ENCODE measurements at regions not wholly inside any gene's neighbourhood (a gene's known extent, or its start where the extent isn't known, plus 50 kb on each side); places are given as distances from the start of the nearest gene placed in this dataset.

DNA sequence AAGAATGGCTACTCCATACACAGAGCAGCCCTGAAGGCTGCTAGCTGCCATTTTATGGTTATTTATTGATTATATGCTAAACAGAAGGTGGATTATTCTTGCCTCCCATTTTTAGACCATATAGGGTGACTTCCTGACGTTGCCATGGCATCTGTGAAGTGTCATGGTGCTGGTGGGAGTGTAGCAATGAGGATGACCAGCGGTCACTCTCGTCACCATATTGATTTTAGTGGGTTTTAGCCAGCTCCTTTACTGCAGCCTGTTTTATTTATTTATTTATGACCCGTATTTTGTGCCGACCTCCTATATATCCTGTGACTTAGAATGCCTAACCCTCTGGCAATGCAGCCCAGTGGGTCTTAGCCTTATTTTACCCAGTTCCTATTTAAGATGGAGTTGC lies 553.9 kb downstream of the TNS1 start:
- Histone ChIP-seq H4K20me1 (ENCODE audit: control insufficient read depth, extremely low read depth, insufficient read depth, low read length) (no peaks in the 10 kb centered on the region), H3K4me1 (ENCODE audit: control insufficient read depth, extremely low read depth, insufficient read depth, low read length) (no peaks in the 10 kb centered on the region), H3K36me3 (ENCODE audit: control insufficient read depth in 2 of 2, extremely low read depth in 1 of 2, insufficient read depth in 2 of 2, low read length in 2 of 2) (no peaks in the 10 kb centered on the region), H3K9ac (ENCODE audit: control insufficient read depth, extremely low read depth, insufficient read depth, low read length) (no peak overlapping the region), H3K9me3 (ENCODE audit: control insufficient read depth, low read depth, low read length) (no peaks in the 10 kb centered on the region), H2AFZ (ENCODE audit: control insufficient read depth, low read length) (no peak overlapping the region), H3K79me2 (ENCODE audit: control insufficient read depth, insufficient read depth, low read length) (no peaks in the 10 kb centered on the region), H3K4me2 (ENCODE audit: control insufficient read depth, extremely low read depth, insufficient read depth, low read depth, low read length) (no peak overlapping the region), H3K27ac (ENCODE audit: control insufficient read depth, insufficient read depth, low read length) (no peak overlapping the region), H3K9me1 (ENCODE audit: control insufficient read depth, extremely low read depth, insufficient read depth, low read length) (no peaks in the 10 kb centered on the region), H3K27me3 (ENCODE audit: control insufficient read depth, extremely low read depth, insufficient read depth, low read length) (no peaks in the 10 kb centered on the region), H3K4me3 (ENCODE audit: control insufficient read depth in 2 of 3, extremely low read depth in 1 of 3, insufficient read depth in 2 of 3, low read depth in 1 of 3, low read length in 3 of 3) (no peak overlapping the region)
- dilution Hi-C loops (cut with MboI; ENCODE audit: extremely low pct_ligation_motif_present, low sequenced_read_pairs) = no loop called here
- no peak for FAIRE-seq
- TF ChIP-seq, protein P1, sequence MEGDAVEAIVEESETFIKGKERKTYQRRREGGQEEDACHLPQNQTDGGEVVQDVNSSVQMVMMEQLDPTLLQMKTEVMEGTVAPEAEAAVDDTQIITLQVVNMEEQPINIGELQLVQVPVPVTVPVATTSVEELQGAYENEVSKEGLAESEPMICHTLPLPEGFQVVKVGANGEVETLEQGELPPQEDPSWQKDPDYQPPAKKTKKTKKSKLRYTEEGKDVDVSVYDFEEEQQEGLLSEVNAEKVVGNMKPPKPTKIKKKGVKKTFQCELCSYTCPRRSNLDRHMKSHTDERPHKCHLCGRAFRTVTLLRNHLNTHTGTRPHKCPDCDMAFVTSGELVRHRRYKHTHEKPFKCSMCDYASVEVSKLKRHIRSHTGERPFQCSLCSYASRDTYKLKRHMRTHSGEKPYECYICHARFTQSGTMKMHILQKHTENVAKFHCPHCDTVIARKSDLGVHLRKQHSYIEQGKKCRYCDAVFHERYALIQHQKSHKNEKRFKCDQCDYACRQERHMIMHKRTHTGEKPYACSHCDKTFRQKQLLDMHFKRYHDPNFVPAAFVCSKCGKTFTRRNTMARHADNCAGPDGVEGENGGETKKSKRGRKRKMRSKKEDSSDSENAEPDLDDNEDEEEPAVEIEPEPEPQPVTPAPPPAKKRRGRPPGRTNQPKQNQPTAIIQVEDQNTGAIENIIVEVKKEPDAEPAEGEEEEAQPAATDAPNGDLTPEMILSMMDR (optimal IDR thresholded peaks at IDR 0.05 in 1 of 3, IDR thresholded peaks at IDR 0.05 in 1 of 3, conservative IDR thresholded peaks at IDR 0.05 in 1 of 3; ENCODE audit: extremely low read depth in 1 of 3, insufficient read depth in 2 of 3, low read length in 3 of 3) = no peak
- no peak for TF ChIP-seq EZH2 (IDR thresholded peaks at IDR 0.05; ENCODE audit: low read length)
- no peak for DNase-seq (ENCODE audit: low read depth, low spot score)

DNA sequence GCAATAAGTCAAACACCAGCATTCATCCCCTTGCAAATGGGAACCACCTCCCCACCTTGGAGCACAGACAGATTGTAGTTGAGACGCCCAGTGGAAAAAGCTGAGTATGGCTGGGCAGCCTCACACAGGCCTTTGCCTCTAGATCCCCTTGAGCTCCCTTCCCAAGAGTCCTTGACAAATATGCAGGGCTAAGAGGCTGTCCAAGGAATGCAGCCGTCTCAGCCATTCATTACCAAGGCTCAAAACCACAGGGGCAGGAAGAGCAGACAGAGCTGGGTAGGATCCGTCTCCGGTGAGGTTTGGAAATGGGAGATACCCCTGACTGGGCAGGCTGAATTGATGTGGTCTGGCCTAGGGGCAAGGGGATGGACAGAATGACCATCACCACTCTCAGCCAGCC lies 557.1 kb downstream of the TNS1 start:
- H4K20me1 ChIP-seq (ENCODE audit: control insufficient read depth, extremely low read depth, insufficient read depth, low read length) = no peaks in the 10 kb centered on the region
- H3K27ac ChIP-seq (ENCODE audit: control insufficient read depth, insufficient read depth, low read length) = no peak overlapping the region
- no peaks in the 10 kb centered on the region for H3K36me3 ChIP-seq (ENCODE audit: control insufficient read depth in 2 of 2, extremely low read depth in 1 of 2, insufficient read depth in 2 of 2, low read length in 2 of 2)
- no peaks in the 10 kb centered on the region for H3K27me3 ChIP-seq (ENCODE audit: control insufficient read depth, extremely low read depth, insufficient read depth, low read length)
- no peak overlapping the region for H2AFZ ChIP-seq (ENCODE audit: control insufficient read depth, low read length)
- no peaks in the 10 kb centered on the region for H3K9me3 ChIP-seq (ENCODE audit: control insufficient read depth, low read depth, low read length)
- H3K4me1 ChIP-seq (ENCODE audit: control insufficient read depth, extremely low read depth, insufficient read depth, low read length) = no peaks in the 10 kb centered on the region
- dilution Hi-C loops (cut with MboI; ENCODE audit: extremely low pct_ligation_motif_present, low sequenced_read_pairs) = no loop called here
- no peak overlapping the region for H3K9ac ChIP-seq (ENCODE audit: control insufficient read depth, extremely low read depth, insufficient read depth, low read length)
- no peaks in the 10 kb centered on the region for H3K79me2 ChIP-seq (ENCODE audit: control insufficient read depth, insufficient read depth, low read length)
- H3K9me1 ChIP-seq (ENCODE audit: control insufficient read depth, extremely low read depth, insufficient read depth, low read length) = no peaks in the 10 kb centered on the region
- DNase-seq (ENCODE audit: low read depth, low spot score) (no peak), FAIRE-seq (no peak)
- no peak overlapping the region for H3K4me2 ChIP-seq (ENCODE audit: control insufficient read depth, extremely low read depth, insufficient read depth, low read depth, low read length)
- TF ChIP-seq EZH2 (IDR thresholded peaks at IDR 0.05; ENCODE audit: low read length) = no peak
- TF ChIP-seq, protein P1 (optimal IDR thresholded peaks at IDR 0.05 in 1 of 3, IDR thresholded peaks at IDR 0.05 in 1 of 3, conservative IDR thresholded peaks at IDR 0.05 in 1 of 3; ENCODE audit: extremely low read depth in 1 of 3, insufficient read depth in 2 of 3, low read length in 3 of 3) = no peak
- H3K4me3 ChIP-seq (ENCODE audit: control insufficient read depth in 2 of 3, extremely low read depth in 1 of 3, insufficient read depth in 2 of 3, low read depth in 1 of 3, low read length in 3 of 3) = no peak overlapping the region

All from keratinocyte (primary cell).